ENCODE measurements at regions not wholly inside any gene's neighbourhood (a gene's known extent, or its start where the extent isn't known, plus 50 kb on each side); places are given as distances from the start of the nearest gene placed in this dataset.

DNA sequence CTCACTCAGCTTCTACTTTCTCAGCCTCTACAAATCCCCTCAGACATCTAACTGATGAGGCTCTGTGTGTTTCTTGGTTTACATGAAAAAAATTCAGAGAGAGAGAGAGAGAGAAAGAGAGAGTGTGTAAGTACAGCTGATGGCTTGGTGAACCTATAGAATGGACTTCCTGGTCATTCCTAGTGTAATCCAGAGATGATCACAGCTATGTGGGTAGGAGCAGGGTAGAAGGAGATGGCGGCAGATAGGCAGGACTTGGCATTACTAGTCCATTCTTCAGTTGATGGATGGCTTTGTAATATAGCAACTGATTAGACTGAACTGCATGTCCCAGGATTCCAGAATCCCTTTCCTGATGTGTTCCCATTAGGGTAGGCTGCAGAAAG, 429.3 kb upstream of the CLINT1 start:
- ATAC-seq (no peak), DNase-seq (no peak), FAIRE-seq (no peak)
- no peak overlapping the region for H3K4me3 ChIP-seq
- WGBS, 2 donors, result 46 to 80% methylated on average over 1 of the region's 1 CpG
- no peaks in the 10 kb centered on the region for H3K36me3 ChIP-seq
- no peaks in the 10 kb centered on the region for H3K27me3 ChIP-seq
- intact Hi-C loops (cut with DNase I), result no loop called here
- peaks cover 0 to 4% (median 0%) of the 10 kb centered on the region in 3 donors for H3K4me1 ChIP-seq
- no peaks in the 10 kb centered on the region for H3K9me3 ChIP-seq
- no peak overlapping the region for H3K27ac ChIP-seq
- TF ChIP-seq, protein P1, sequence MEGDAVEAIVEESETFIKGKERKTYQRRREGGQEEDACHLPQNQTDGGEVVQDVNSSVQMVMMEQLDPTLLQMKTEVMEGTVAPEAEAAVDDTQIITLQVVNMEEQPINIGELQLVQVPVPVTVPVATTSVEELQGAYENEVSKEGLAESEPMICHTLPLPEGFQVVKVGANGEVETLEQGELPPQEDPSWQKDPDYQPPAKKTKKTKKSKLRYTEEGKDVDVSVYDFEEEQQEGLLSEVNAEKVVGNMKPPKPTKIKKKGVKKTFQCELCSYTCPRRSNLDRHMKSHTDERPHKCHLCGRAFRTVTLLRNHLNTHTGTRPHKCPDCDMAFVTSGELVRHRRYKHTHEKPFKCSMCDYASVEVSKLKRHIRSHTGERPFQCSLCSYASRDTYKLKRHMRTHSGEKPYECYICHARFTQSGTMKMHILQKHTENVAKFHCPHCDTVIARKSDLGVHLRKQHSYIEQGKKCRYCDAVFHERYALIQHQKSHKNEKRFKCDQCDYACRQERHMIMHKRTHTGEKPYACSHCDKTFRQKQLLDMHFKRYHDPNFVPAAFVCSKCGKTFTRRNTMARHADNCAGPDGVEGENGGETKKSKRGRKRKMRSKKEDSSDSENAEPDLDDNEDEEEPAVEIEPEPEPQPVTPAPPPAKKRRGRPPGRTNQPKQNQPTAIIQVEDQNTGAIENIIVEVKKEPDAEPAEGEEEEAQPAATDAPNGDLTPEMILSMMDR (IDR thresholded peaks at IDR 0.05), result no peak

DNA sequence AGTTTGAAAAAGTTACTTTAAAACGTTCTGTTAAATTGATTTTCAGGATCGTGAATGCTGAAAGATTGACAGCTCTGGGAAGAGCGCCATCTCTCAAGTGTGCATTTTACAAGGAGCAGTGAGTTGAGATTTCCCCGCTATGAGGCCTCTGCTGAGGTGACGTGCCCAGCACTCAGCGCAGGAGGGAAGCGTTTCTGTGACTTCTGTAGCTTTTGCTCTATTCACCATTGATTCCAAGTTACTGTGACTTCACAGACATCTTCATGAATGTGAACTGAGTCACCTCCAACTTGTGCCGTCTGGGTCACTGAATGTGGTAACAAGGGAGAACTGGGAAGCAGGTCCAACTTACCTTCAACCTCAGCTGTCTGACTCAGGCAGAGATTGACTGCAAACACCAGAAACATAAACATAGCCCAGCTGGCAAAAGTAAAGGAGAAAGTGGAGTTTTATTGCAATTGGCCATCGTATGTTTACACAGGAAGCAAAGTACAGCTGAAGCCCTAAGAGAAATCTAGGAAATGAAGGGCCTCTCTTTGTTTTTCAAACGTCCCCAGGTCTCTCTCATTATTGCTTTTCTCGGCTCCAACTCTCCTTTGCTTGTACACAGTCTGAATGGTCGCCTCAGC, 428.8 kb upstream of the CLINT1 start:
- Histone ChIP-seq H3K9me3 (no peaks in the 10 kb centered on the region), H3K36me3 (no peaks in the 10 kb centered on the region), H3K4me3 (no peak overlapping the region), H3K27me3 (no peaks in the 10 kb centered on the region), H3K4me1 (peaks cover 0 to 4% (median 0%) of the 10 kb centered on the region in 3 donors), H3K27ac (no peak overlapping the region)
- DNase-seq (peak in 1 of 6 donors; percentile 14), ATAC-seq (peak in 3 of 4 donors; percentile 51 to 70 (median 67)), FAIRE-seq (no peak)
- intact Hi-C loops (cut with DNase I), result no loop called here
- TF ChIP-seq, protein P1 (IDR thresholded peaks at IDR 0.05), result no peak
- 30 to 32% methylated on average over 12 of the region's 12 CpGs for WGBS, 2 donors

DNA sequence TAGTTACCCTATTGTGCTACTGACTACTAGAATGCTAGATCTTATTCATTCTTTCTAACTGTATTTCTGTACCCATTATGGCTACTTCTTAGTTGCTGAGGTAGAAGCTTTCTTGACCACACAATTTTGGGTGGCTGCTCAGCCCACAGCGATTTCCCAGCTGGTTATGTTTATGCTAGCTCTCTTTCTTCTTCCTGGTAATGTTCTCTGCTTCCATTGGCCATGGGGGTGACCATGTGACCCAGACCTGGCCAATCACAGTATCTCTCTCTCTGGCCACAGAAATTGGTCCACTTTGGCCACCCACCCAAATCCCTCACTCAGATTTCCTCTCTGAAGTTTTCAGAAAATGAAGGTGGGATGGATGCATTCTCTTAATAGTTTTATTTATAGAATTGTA, 427.9 kb upstream of the CLINT1 start:
- intact Hi-C loops (cut with DNase I), result no loop called here
- DNase-seq (no peak), ATAC-seq (no peak), FAIRE-seq (no peak)
- Histone ChIP-seq H3K36me3 (no peaks in the 10 kb centered on the region), H3K4me3 (no peak overlapping the region), H3K27me3 (no peaks in the 10 kb centered on the region), H3K27ac (no peak overlapping the region), H3K4me1 (peaks cover 0 to 4% (median 0%) of the 10 kb centered on the region in 3 donors), H3K9me3 (no peaks in the 10 kb centered on the region)
- WGBS, 2 donors, result 92 to 100% methylated on average over 1 of the region's 1 CpG
- TF ChIP-seq, protein P1 (IDR thresholded peaks at IDR 0.05), result no peak

DNA sequence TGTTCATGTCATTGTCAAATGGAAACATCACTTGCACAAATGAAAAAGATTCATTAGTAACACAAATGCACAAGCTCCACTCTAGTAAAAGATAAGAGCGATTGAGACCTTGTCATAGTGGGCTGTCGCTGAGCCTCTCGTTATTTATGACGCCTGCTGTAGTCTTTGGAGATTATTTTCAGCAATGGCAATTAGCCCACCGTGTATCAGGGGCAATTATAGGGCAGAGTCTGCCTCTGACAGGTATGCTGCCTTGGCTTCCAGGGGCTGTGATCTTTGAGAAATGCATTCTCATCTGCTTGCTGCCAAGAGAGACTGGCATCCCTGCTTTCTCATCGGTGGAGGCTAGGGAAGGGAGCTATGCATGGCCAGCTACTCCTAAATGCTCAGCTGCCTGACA, 426.8 kb upstream of the CLINT1 start:
- Histone ChIP-seq H3K27ac (no peak overlapping the region), H3K27me3 (no peaks in the 10 kb centered on the region), H3K4me3 (no peak overlapping the region), H3K4me1 (peaks cover 0 to 4% (median 0%) of the 10 kb centered on the region in 3 donors), H3K36me3 (no peaks in the 10 kb centered on the region), H3K9me3 (no peaks in the 10 kb centered on the region)
- WGBS, 2 donors, result 81 to 83% methylated on average over 6 of the region's 6 CpGs
- TF ChIP-seq, protein P1 (IDR thresholded peaks at IDR 0.05), result no peak
- intact Hi-C loops (cut with DNase I), result no loop called here
- no peak for FAIRE-seq
- ATAC-seq, result no peak
- no peak for DNase-seq

DNA sequence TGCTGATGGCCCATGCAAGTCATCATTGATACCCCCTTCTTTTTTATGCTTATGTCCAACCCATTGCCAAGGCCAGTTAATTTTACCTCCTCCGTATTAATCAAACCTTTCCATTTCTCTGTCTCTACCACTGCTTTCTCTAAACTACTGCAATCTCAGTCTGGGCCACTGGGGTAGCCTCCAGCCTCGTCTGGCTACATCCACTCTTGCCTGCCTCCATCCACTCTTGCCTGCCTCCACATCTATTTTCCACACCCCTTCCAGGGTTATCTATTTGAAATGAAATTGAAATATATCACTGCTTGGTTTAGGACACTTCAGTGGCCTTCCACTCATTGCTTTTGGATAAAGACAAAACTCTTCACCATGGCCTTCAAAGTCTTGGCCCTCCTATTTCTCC, 425.3 kb upstream of the CLINT1 start:
- H3K4me1 ChIP-seq, result peaks cover 0 to 4% (median 0%) of the 10 kb centered on the region in 3 donors
- H3K9me3 ChIP-seq, result no peaks in the 10 kb centered on the region
- no peaks in the 10 kb centered on the region for H3K36me3 ChIP-seq
- no peak for FAIRE-seq
- no peak overlapping the region for H3K27ac ChIP-seq
- no peak for DNase-seq
- no peaks in the 10 kb centered on the region for H3K27me3 ChIP-seq
- TF ChIP-seq, protein P1 (IDR thresholded peaks at IDR 0.05), result no peak
- no peak for ATAC-seq
- H3K4me3 ChIP-seq, result no peak overlapping the region
- 74 to 81% methylated on average over 2 of the region's 2 CpGs for WGBS, 2 donors
- intact Hi-C loops (cut with DNase I), result no loop called here

Data from pancreas (tissue), 10 donors.